ENCODE measurements at regions not wholly inside any gene's neighbourhood (a gene's known extent, or its start where the extent isn't known, plus 50 kb on each side); places are given as distances from the start of the nearest gene placed in this dataset.

GRCh38 chr15:87579537-87579936 lies 677.0 kb downstream of the NTRK3 start:
- Histone ChIP-seq H3K4me3 (replicated peaks in 1 of 4; ENCODE audit: control extremely low read depth in 1 of 4, insufficient read depth in 1 of 4, low read depth in 3 of 4, low read length in 4 of 4) (no peak overlapping the region), H3K36me3 (ENCODE audit: control insufficient read depth, insufficient read depth, low read length) (no peaks in the 10 kb centered on the region), H3K27me3 (ENCODE audit: control insufficient read depth, insufficient read depth, low read length) (no peaks in the 10 kb centered on the region), H3K4me2 (ENCODE audit: extremely low read depth, insufficient read depth, low read length) (no peak overlapping the region), H3K9me3 (ENCODE audit: control insufficient read depth, insufficient read depth, low read depth, low read length) (no peaks in the 10 kb centered on the region), H3K27ac (ENCODE audit: insufficient read depth, low read length) (no peak overlapping the region), H3K4me1 (ENCODE audit: control insufficient read depth, extremely low read depth, insufficient read depth, low read length) (no peaks in the 10 kb centered on the region), H3K79me2 (ENCODE audit: control insufficient read depth, insufficient read depth, low read length) (no peaks in the 10 kb centered on the region), H2AFZ (ENCODE audit: low read length) (no peak overlapping the region), H3K9ac (ENCODE audit: insufficient read depth, low read length) (no peak overlapping the region), H4K20me1 (ENCODE audit: control insufficient read depth, extremely low read depth, insufficient read depth, low read length) (no peaks in the 10 kb centered on the region)
- TF ChIP-seq EZH2 (IDR thresholded peaks at IDR 0.05; ENCODE audit: low read length, missing control alignments), result no peak
- DNase-seq (ENCODE audit: low read depth in 2 of 2), result no peak

DNA sequence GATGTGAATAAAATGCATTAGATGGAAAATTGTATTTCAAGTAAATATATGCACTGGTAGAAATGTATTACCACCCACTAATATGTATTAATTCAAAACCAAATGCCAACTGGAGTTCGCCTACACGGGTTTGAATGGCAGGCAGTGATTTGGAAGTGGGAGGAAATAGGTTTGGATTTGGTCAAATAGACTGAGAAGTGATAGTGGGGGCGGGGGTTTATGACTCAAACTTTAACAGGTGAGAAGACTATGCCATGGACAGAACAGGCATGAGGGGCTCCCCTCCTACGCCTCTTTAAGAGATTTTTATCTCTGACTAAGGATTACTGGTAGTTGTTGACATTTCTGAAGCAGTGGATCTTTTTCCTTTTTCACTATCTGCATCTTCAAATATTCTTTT lies 677.8 kb downstream of the NTRK3 start:
- Histone ChIP-seq H3K4me1 (ENCODE audit: control insufficient read depth, extremely low read depth, insufficient read depth, low read length) (no peaks in the 10 kb centered on the region), H2AFZ (ENCODE audit: low read length) (no peak overlapping the region), H4K20me1 (ENCODE audit: control insufficient read depth, extremely low read depth, insufficient read depth, low read length) (no peaks in the 10 kb centered on the region), H3K4me3 (replicated peaks in 1 of 4; ENCODE audit: control extremely low read depth in 1 of 4, insufficient read depth in 1 of 4, low read depth in 3 of 4, low read length in 4 of 4) (no peak overlapping the region), H3K36me3 (ENCODE audit: control insufficient read depth, insufficient read depth, low read length) (no peaks in the 10 kb centered on the region), H3K9ac (ENCODE audit: insufficient read depth, low read length) (no peak overlapping the region), H3K79me2 (ENCODE audit: control insufficient read depth, insufficient read depth, low read length) (no peaks in the 10 kb centered on the region), H3K27me3 (ENCODE audit: control insufficient read depth, insufficient read depth, low read length) (no peaks in the 10 kb centered on the region), H3K4me2 (ENCODE audit: extremely low read depth, insufficient read depth, low read length) (no peak overlapping the region), H3K9me3 (ENCODE audit: control insufficient read depth, insufficient read depth, low read depth, low read length) (no peaks in the 10 kb centered on the region), H3K27ac (ENCODE audit: insufficient read depth, low read length) (no peak overlapping the region)
- no peak for DNase-seq (ENCODE audit: low read depth in 2 of 2)
- TF ChIP-seq, protein P1, sequence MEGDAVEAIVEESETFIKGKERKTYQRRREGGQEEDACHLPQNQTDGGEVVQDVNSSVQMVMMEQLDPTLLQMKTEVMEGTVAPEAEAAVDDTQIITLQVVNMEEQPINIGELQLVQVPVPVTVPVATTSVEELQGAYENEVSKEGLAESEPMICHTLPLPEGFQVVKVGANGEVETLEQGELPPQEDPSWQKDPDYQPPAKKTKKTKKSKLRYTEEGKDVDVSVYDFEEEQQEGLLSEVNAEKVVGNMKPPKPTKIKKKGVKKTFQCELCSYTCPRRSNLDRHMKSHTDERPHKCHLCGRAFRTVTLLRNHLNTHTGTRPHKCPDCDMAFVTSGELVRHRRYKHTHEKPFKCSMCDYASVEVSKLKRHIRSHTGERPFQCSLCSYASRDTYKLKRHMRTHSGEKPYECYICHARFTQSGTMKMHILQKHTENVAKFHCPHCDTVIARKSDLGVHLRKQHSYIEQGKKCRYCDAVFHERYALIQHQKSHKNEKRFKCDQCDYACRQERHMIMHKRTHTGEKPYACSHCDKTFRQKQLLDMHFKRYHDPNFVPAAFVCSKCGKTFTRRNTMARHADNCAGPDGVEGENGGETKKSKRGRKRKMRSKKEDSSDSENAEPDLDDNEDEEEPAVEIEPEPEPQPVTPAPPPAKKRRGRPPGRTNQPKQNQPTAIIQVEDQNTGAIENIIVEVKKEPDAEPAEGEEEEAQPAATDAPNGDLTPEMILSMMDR (conservative IDR thresholded peaks at IDR 0.05 in 1 of 2, IDR thresholded peaks at IDR 0.05 in 1 of 2; ENCODE audit: low read depth in 1 of 2, low read length in 2 of 2), result no peak
- TF ChIP-seq EZH2 (IDR thresholded peaks at IDR 0.05; ENCODE audit: low read length, missing control alignments), result no peak

- DNase-seq (ENCODE audit: low read depth in 2 of 2), result no peak
- Histone ChIP-seq H3K4me1 (ENCODE audit: control insufficient read depth, extremely low read depth, insufficient read depth, low read length) (no peaks in the 10 kb centered on the region), H3K79me2 (ENCODE audit: control insufficient read depth, insufficient read depth, low read length) (no peaks in the 10 kb centered on the region), H2AFZ (ENCODE audit: low read length) (no peak overlapping the region), H3K27ac (ENCODE audit: insufficient read depth, low read length) (no peak overlapping the region), H3K9me3 (ENCODE audit: control insufficient read depth, insufficient read depth, low read depth, low read length) (no peaks in the 10 kb centered on the region), H4K20me1 (ENCODE audit: control insufficient read depth, extremely low read depth, insufficient read depth, low read length) (no peaks in the 10 kb centered on the region), H3K4me3 (replicated peaks in 1 of 4; ENCODE audit: control extremely low read depth in 1 of 4, insufficient read depth in 1 of 4, low read depth in 3 of 4, low read length in 4 of 4) (no peak overlapping the region), H3K27me3 (ENCODE audit: control insufficient read depth, insufficient read depth, low read length) (no peaks in the 10 kb centered on the region), H3K36me3 (ENCODE audit: control insufficient read depth, insufficient read depth, low read length) (no peaks in the 10 kb centered on the region), H3K9ac (ENCODE audit: insufficient read depth, low read length) (no peak overlapping the region), H3K4me2 (ENCODE audit: extremely low read depth, insufficient read depth, low read length) (no peak overlapping the region)
- TF ChIP-seq EZH2 (IDR thresholded peaks at IDR 0.05; ENCODE audit: low read length, missing control alignments), result no peak
- TF ChIP-seq, protein P1 (conservative IDR thresholded peaks at IDR 0.05 in 1 of 2, IDR thresholded peaks at IDR 0.05 in 1 of 2; ENCODE audit: low read depth in 1 of 2, low read length in 2 of 2), result no peak
Measured at GRCh38 chr15:87577336-87577735, 679.2 kb downstream of the NTRK3 start.
